RWPE1 (cell line): ENCODE measurements at regions not wholly inside any gene's neighbourhood (a gene's known extent, or its start where the extent isn't known, plus 50 kb on each side); places are given as distances from the start of the nearest gene placed in this dataset.
"Not testable (repeated sequence)": the region's sequence is repeated elsewhere in the genome, so short reads cannot be mapped to it uniquely, and the experiment has no call there.

Experiments
- CTCF ChIA-PET: fragments of 350-600 bp; sonication (Branson Sonifier 250); formaldehyde crosslinking; extraction: SDS; loops from one replicate; lab custom pipeline; 2021; lab: Yijun Ruan, JAX
- POLR2A ChIA-PET: fragments of 400-600 bp; formaldehyde crosslinking; extraction: SDS; loops from one replicate; lab custom pipeline; 2020; ENCODE audit warnings: antibody characterized with exemption; ENCODE audit not compliant: low non-redundant PET; lab: Yijun Ruan, JAX
- DNase-seq: peaks from one replicate; pipeline ENCODE4 v3.0.0; 2012; ENCODE audit warnings: low spot score
- H3K27ac ChIP-seq: fragments of 450-650 bp; 2 replicates; pipeline ENCODE4 v1.5.1; 2017
- CTCF ChIP-seq: fragments of 450-650 bp; conservative IDR thresholded peaks from 2 replicates; pipeline ENCODE4 v1.5.1; 2017; ENCODE audit warnings: low read depth, mild to moderate bottlenecking

- CTCF ChIA-PET = no interaction called here
- no peak overlapping the region for H3K27ac ChIP-seq
Observed at GRCh38 chr12:60758224-60758623, 1162.4 kb downstream of the SLC16A7 start.

GRCh38 chr12:60760965-60761364 is 1165.1 kb downstream of the SLC16A7 start:
- no peak for TF ChIP-seq CTCF
- no peak for DNase-seq
- POLR2A ChIA-PET = no interaction called here
- CTCF ChIA-PET = interaction anchor here (0.5 to 0.6 kb wide), 2 partner anchors 389 to 1363 kb away, joined by 3 read pairs; no protein-coding TSS in a partner anchor
- H3K27ac ChIP-seq = no peak overlapping the region

More at GRCh38 chr12:60758224-60758623, 1162.4 kb downstream of the SLC16A7 start:
- POLR2A ChIA-PET = no interaction called here
- TF ChIP-seq CTCF = no peak
- no peak for DNase-seq

GRCh38 chr12:60801166-60801565 is 1205.3 kb downstream of the SLC16A7 start:
- DNase-seq, POLR2A ChIA-PET, H3K27ac ChIP-seq, CTCF ChIA-PET: not testable (repeated sequence)

GRCh38 chr12:60803147-60803546 is 1207.3 kb downstream of the SLC16A7 start:
- no peak overlapping the region for H3K27ac ChIP-seq
- POLR2A ChIA-PET = no interaction called here
- DNase-seq = no peak
- CTCF ChIA-PET = interaction anchor here (0.6 kb wide), 1 partner anchor 68 kb away, joined by 3 read pairs; no protein-coding TSS in a partner anchor
- no peak for TF ChIP-seq CTCF

GRCh38 chr12:60805364-60805763 is 1209.5 kb downstream of the SLC16A7 start:
- POLR2A ChIA-PET = no interaction called here
- no peak for DNase-seq
- CTCF ChIA-PET = interaction anchor here (0.5 kb wide), 1 partner anchor 1318 kb away, joined by 4 read pairs; no protein-coding TSS in a partner anchor
- H3K27ac ChIP-seq = no peak overlapping the region
- TF ChIP-seq CTCF = no peak

GRCh38 chr12:60819794-60820193 is 1224.0 kb downstream of the SLC16A7 start:
- no peak for TF ChIP-seq CTCF
- no peak overlapping the region for H3K27ac ChIP-seq
- ChIA-PET CTCF (no interaction called here), POLR2A (no interaction called here)
- no peak for DNase-seq

GRCh38 chr12:60822580-60822979 is 1226.8 kb downstream of the SLC16A7 start:
- no peak overlapping the region for H3K27ac ChIP-seq
- TF ChIP-seq CTCF = no peak
- DNase-seq = no peak
- ChIA-PET CTCF (interaction anchor here (0.6 kb wide), 1 partner anchor 24 kb away, joined by 3 read pairs; no protein-coding TSS in a partner anchor), POLR2A (no interaction called here)
